UCSD-AML1 (cell line): ENCODE measurements at regions not wholly inside any gene's neighbourhood (a gene's known extent, or its start where the extent isn't known, plus 50 kb on each side); places are given as distances from the start of the nearest gene placed in this dataset.

Experiments
- DNase-seq: peaks from one replicate; lab custom pipeline; 2025; ENCODE audit not compliant: unreplicated experiment; lab: John Stamatoyannopoulos, UW

DNA sequence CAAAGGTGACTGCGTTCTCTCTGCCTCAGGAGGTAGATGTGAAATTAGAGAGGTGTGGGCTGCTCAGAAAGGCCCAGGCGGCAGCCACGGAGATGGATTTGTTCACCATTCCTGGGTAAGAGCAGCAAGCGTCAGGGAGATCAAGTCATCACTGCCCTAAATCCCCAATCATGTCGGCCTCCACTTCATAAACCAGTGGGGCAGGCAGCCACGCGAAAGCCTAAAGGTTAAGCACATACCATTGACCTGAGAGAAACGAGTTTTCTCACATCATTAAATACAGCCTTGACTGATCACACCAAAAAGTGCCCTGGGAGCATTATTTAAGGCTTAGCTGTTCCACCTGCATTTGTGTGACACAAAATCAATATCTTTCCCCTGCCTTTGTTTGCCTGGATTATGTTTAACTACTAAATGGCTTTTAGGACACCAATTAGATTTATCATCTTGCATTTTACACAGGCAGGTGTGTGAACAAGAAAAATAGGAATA, 50.7 kb upstream of the FOXB1 start:
- DNase-seq: no peak

DNA sequence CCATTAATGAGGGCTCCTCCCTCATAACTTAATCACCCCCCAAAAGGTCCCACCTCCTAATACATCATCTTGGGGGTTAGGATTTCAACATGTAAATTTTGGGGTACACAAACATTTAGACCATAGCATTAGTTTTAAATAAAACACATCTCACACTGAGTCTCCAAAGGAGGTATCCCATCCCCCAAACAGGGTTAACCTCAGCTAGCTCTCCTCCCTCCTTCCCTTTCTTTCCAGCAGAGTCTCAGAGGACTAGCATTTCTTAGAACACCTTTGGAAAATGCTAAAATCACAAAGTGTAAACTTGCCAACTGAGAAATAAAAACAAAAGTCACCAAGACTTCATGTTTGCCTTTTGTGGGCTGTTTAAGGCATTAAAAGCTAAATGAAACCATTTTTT, 51.2 kb upstream of the FOXB1 start:
- DNase-seq: no peak

- DNase-seq: no peak
These were observed 53.3 kb upstream of the FOXB1 start for GRCh38 chr15:59950603-59951388.

GRCh38 chr15:59948924-59949613, 55.0 kb upstream of the FOXB1 start:
- DNase-seq: no peak

DNA sequence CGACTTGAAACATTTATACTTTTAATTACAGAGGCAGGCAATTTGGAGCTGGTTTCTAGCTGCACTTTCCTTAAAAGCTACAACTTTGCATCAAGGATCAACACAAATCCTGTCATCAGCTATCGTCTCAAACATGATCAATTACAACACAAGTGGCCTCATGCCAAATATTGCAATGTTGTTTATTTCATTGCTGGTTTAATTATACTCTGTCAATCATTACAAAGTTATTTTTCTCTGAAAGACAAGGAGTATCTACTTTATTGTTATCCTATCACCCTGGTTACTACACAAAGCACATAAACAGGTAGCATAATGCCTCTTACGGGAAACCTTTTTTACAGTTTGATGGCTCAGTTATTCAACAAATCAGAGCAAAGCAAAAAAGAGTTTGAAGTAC, 58.0 kb upstream of the FOXB1 start:
- no peak for DNase-seq

GRCh38 chr15:59945036-59945435, 59.1 kb upstream of the FOXB1 start:
- DNase-seq: no peak

DNA sequence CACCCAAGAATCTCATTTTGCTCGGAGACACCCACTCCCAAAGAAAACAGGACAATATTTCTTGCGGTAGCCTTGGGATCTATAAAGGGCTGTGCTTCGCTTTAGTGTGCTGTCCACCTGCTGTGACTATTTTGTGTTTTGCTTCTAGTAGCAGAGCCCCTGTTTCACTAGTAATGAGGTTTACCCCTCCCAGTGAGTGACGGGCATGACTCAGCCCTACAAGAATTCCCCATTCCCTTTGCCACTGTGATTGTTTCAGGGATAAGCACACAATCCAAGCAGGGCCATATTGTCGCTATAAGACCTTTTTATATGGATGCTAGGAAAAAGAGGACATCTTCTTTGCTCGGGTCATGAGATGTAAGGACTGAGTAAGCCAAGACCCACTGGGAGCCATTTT, 62.5 kb upstream of the FOXB1 start:
- no peak for DNase-seq

DNA sequence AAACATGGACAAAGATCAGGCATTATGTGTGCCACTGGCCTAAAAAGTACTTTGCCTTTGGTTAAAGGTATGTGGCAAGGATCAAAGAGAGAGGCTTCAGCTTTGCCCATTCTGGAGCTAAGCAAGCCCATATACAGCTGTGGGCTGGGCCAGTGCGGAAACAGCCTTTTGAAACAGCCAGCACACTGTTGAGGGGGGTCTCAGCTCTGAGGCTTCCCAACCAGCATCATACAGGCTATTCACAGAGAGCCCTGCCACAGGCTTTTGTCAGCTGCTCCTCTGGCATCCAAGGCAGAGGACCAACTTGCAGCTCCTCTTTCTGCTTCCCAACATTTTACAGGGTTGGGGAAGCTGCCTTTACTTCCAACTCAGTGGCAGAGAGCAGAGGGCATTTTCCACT, 63.2 kb upstream of the FOXB1 start:
- no peak for DNase-seq

DNA sequence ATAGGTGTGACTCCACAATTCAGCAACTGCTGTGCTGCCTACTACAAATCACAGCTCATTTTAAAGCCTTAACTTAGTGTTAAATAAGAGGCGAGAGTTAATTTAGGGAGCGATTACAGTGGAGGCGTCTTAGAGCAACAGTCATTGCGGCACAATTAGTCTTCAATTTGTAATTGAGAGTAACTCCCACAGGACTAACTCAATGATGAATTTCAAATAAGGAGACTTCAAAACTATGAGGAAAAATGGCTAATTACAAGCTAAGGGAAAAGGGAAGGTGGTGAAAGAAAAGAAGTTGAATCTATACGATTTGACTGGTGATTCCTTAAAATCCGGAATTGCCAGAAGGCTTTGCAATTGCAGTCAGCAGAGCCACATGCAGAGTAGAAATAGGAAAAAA, 63.7 kb upstream of the FOXB1 start:
- no peak for DNase-seq

DNA sequence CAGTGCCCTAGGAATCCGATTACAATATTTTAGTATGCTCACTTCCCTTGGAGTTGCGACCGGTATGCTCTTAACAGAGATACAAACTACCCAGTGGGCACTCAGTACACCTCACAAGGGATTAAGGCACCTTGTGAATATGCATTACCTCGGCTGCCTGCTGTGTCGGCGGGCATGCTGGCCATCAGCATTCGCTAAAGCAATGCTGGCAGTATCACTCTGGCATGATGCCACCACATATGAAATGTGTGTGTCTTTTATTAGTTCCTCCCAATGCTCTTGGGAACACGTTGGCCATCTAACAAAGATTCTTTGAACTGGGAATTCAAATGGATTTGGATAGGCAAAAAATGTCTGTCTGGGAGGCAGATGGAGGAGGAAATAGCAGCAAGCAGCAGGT, 67.4 kb upstream of the FOXB1 start:
- DNase-seq: no peak

GRCh38 chr15:59933607-59934006, 70.5 kb upstream of the FOXB1 start:
- DNase-seq: no peak

DNA sequence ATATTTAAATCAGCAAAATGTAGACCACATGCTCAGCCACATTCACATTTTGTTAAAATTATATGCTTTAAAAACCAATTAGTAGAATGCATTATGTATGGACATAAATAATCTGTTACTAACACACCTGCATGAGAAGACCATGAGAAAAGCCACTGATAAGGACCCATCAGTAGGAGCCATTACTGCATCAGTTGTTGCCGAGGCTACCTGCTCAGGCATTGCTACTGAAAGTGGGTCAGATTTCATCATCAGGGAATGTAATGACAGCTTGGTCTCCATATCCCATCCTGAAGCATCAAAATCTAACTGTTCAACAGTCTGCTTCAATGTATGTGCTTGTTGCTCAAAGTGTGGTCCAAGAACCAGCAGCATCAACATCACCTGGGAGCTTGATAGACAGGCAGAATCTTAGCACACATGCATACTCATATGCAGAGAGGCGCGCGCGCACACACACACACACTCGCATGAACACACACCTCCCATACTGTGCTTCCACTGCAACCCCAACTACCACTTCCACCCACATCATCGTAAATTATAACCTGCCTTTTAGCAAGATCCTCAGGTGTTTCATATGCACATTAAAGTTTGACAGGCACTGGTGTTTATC, 72.4 kb upstream of the FOXB1 start:
- no peak for DNase-seq

DNA sequence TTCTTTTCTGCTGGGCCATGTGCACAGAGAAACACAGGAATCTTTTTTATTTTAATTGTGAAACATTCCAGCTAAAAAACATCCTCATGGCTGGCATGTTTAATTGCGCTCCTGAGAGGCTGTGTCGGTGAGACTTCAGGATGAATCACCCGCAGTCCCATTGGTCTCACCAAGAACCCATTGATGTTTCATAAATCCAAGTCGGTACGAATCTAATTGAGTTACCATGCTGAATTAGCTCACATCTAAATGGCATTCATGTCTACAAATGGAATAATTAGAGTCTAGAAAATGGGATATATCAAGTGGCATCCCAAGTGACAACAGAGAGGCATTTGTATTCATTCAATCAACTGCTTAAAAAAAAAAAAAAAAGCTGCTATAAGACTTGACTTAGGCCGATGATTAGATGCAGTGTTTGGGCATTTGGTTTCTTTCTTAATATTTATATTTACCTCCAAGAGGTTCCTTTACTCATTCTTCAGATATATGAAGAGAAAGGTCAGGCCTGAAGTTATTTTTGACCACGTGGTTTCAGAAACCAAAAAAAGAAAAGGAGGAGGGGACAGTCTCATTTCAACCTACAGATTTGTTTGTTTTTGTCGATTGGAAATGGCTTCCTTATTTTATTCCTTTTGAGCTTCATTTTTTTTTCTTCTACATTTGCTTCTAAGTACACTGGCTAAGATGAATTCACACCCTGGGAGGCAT, 79.1 kb upstream of the FOXB1 start:
- DNase-seq: no peak

GRCh38 chr15:59924096-59924495, 80.0 kb upstream of the FOXB1 start:
- DNase-seq: no peak

- DNase-seq: no peak
These were observed 80.6 kb upstream of the FOXB1 start for GRCh38 chr15:59923508-59923907.

DNA sequence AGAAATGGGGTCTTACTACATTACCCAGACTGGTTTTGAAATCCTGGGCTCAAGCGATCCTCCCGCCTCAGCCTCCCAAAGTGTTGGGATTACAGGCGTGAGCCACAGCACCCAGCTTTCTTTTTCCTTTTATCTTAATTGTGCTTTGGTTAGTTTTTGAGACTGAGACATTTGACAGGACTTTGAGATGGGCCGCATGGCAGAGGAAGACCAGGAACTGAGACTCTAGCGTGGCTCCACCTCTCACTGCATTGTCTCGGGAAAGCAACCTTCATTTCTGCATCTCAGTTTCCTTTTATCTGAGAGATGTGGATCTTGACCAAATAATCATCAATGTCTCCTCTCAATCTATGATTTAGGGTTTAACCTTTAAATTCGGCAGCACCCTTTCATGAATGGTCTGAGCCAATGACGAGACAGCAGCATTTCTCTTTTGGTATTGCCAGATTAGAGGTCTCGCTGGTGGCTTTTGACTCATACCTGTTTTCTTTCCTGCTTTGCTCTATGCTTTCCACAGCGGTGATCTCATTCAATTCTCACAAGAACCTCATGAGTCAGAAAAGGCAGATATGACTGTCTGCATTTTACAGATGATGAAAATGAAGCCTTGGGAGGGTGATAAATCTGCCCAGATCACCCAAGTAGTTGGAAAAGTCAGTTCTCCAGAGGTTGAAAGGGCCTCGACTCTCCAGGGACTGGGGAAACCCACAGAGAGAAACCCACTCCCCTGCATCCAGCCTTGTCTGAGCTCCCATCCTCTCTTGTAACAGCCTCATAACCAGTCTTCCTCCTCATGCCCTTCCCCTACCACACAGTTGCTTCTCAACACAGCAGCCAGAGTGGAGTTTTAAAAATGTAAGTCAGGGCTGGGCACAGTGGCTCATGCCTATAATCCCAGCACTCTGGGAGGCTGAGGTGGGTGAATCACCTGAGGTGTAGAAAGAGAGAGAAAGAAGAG, 84.8 kb upstream of the FOXB1 start:
- no peak for DNase-seq

DNA sequence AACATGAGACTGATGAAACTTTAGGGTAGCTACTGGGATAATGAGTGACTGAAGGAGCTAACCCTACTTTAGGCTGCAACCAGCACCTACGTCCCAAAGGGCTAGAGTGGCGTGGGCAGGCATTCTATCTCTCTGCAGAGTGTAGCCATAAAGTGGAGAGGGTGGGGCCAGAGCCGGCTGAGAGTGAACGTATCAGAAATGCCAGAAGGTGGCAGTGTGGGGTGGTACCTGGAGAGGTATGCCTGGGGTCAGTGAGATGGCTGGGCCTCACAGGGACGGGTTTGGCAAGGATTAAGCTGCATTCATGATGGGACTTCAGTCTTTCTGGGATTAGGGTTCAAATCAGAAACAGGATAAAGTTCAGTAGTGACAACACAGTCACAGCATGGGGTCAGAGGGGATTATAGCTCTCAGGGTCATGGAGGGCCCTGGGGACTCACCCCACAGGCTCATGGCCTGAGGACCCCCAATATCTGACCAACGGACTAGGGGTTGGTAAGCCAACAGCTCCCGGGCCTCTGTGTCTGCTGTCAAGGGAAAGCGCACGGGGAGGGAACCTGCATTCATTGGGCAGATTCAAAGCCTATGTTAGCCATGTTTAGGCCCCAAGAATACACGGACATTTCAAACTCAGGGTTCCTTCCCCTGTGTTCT, 86.5 kb upstream of the FOXB1 start:
- DNase-seq: peak; percentile 79

GRCh38 chr15:59906046-59906445, 98.1 kb upstream of the FOXB1 start:
- no peak for DNase-seq

- no peak for DNase-seq
These were observed 98.9 kb upstream of the FOXB1 start for GRCh38 chr15:59905176-59905575.
